ENCODE measurements at regions not wholly inside any gene's neighbourhood (a gene's known extent, or its start where the extent isn't known, plus 50 kb on each side); places are given as distances from the start of the nearest gene placed in this dataset.

DNA sequence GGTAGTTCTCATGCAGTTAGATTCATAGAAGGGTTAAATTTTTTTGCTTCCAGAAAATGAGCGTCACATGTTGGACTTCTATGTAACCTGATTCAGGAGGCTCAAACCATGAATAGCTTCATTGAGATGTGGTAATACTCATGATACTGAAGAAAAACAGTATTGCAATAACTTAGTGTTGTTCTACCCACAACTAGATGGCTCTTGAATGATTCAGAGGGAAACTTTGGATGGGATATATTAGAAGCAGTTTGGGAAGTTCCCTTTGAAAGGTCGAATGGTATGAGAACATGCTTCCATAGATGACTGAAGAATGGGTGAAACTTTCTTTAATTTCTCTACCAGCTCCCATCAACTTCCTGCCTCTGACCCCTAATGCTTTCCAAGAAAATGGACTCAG lies 211.7 kb upstream of the PTGFR start:
- no peaks in the 10 kb centered on the region for H3K9me3 Mint-ChIP-seq (ENCODE audit: unreplicated experiment)
- ChIA-PET POLR2A (interaction anchor here (0.6 to 2.3 kb wide), 10 partner anchors 8 to 341 kb away, joined by 3 to 8 read pairs (median 4); partner anchors contain the start of gene IFI44L), CTCF (interaction anchor here (0.9 to 1.3 kb wide), 3 partner anchors 55 to 148 kb away, joined by 3 to 4 read pairs (median 4); no protein-coding TSS in a partner anchor)
- no peaks in the 10 kb centered on the region for H3K27me3 Mint-ChIP-seq (ENCODE audit: insufficient read depth, unreplicated experiment)
- intact Hi-C loops (cut with micrococcal nuclease), result loop anchor here (5.0 kb wide), 1 partner anchor 328 kb away; no protein-coding TSS in a partner anchor
- DNase-seq (ENCODE audit: unreplicated experiment), result peak; percentile 92
- H3K27ac Mint-ChIP-seq (ENCODE audit: low read depth, unreplicated experiment), result peak overlapping the region; percentile 73
- peaks cover 7% of the 10 kb centered on the region for H3K36me3 Mint-ChIP-seq (ENCODE audit: insufficient read depth, unreplicated experiment)
- TF ChIP-seq, protein P1, sequence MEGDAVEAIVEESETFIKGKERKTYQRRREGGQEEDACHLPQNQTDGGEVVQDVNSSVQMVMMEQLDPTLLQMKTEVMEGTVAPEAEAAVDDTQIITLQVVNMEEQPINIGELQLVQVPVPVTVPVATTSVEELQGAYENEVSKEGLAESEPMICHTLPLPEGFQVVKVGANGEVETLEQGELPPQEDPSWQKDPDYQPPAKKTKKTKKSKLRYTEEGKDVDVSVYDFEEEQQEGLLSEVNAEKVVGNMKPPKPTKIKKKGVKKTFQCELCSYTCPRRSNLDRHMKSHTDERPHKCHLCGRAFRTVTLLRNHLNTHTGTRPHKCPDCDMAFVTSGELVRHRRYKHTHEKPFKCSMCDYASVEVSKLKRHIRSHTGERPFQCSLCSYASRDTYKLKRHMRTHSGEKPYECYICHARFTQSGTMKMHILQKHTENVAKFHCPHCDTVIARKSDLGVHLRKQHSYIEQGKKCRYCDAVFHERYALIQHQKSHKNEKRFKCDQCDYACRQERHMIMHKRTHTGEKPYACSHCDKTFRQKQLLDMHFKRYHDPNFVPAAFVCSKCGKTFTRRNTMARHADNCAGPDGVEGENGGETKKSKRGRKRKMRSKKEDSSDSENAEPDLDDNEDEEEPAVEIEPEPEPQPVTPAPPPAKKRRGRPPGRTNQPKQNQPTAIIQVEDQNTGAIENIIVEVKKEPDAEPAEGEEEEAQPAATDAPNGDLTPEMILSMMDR (IDR thresholded peaks at IDR 0.05; ENCODE audit: unreplicated experiment), result no peak
- BruUV-seq (replicated peaks), result no TSS peak
- no peak overlapping the region for H3K4me3 Mint-ChIP-seq (ENCODE audit: unreplicated experiment)
- H3K4me1 Mint-ChIP-seq (ENCODE audit: insufficient read depth, unreplicated experiment), result peaks cover 58% of the 10 kb centered on the region

DNA sequence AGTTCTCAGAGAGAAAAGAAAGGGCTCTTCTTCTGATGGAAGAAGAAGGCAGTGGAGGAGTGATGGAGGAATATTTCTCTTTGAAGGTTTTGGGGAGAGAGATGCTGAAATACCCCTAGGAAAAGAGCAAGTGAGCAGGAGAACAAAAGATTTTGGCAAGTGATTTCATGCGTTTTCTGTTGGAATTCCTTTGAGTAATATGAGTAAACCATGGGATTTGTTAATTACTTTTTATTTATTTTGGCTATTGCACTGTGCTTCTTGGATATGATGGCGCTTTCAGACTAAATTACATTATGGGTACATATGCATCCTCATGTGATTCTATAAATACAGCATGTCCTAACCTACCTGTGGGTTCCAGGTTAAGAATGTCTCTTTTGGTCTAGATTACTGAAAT lies 210.1 kb upstream of the PTGFR start:
- Mint-ChIP-seq H3K27ac (ENCODE audit: low read depth, unreplicated experiment) (peak overlapping the region; percentile 73), H3K9me3 (ENCODE audit: unreplicated experiment) (no peaks in the 10 kb centered on the region), H3K4me3 (ENCODE audit: unreplicated experiment) (no peak overlapping the region), H3K27me3 (ENCODE audit: insufficient read depth, unreplicated experiment) (no peaks in the 10 kb centered on the region), H3K4me1 (ENCODE audit: insufficient read depth, unreplicated experiment) (peaks cover 45% of the 10 kb centered on the region), H3K36me3 (ENCODE audit: insufficient read depth, unreplicated experiment) (peaks cover 7% of the 10 kb centered on the region)
- CTCF ChIA-PET, result no interaction called here
- POLR2A ChIA-PET, result interaction anchor here (0.9 to 2.3 kb wide), 4 partner anchors 23 to 113 kb away, joined by 3 to 8 read pairs (median 4); no protein-coding TSS in a partner anchor
- TF ChIP-seq, protein P1 (IDR thresholded peaks at IDR 0.05; ENCODE audit: unreplicated experiment), result no peak
- intact Hi-C loops (cut with micrococcal nuclease), result no loop called here
- DNase-seq (ENCODE audit: unreplicated experiment), result peak; percentile 68
- no TSS peak for BruUV-seq (replicated peaks)

DNA sequence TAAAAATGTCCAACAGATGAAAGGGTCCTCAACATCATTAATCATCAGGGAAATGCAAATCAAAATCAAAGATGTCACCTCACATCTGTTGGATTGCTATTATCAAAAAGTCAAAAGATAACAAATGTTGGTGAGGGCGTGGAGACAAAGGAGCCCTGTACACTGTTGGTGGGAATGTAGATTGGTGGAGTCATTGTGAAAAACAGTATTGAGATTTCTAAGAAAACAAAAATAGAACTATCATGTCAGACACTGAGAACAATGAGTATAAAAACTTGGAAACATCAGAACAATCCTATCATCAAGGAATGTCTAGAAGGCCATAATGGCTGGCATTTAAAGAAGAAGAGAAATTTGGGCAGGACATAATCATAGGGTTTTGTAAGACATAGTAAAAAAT lies 209.2 kb upstream of the PTGFR start:
- Mint-ChIP-seq H3K4me3 (ENCODE audit: unreplicated experiment) (no peak overlapping the region), H3K9me3 (ENCODE audit: unreplicated experiment) (no peaks in the 10 kb centered on the region), H3K27me3 (ENCODE audit: insufficient read depth, unreplicated experiment) (no peaks in the 10 kb centered on the region), H3K4me1 (ENCODE audit: insufficient read depth, unreplicated experiment) (peaks cover 36% of the 10 kb centered on the region), H3K36me3 (ENCODE audit: insufficient read depth, unreplicated experiment) (peaks cover 7% of the 10 kb centered on the region), H3K27ac (ENCODE audit: low read depth, unreplicated experiment) (peak overlapping the region; percentile 73)
- ChIA-PET CTCF (no interaction called here), POLR2A (no interaction called here)
- no TSS peak for BruUV-seq (replicated peaks)
- no peak for DNase-seq (ENCODE audit: unreplicated experiment)
- intact Hi-C loops (cut with micrococcal nuclease), result no loop called here
- TF ChIP-seq, protein P1 (IDR thresholded peaks at IDR 0.05; ENCODE audit: unreplicated experiment), result no peak

DNA sequence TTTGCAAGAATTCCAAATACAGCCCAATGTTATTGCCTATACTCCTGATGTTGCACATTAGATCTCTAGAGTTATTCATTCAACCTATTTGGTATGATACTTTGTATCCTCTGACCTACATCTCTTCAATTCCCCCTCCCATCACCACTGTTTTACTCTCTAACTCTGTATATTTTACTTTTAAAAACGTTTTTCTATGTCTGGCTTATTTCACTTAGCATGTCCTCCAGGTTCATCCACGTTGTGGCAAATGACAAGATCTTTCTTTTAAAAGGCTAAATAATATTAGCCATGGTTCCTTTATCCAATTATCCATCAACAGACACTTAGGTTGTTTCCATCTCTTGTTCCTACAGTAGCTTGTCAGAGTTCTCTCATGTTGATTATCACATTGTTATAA lies 207.1 kb upstream of the PTGFR start:
- intact Hi-C loops (cut with micrococcal nuclease), result no loop called here
- Mint-ChIP-seq H3K4me1 (ENCODE audit: insufficient read depth, unreplicated experiment) (peaks cover 18% of the 10 kb centered on the region), H3K27me3 (ENCODE audit: insufficient read depth, unreplicated experiment) (no peaks in the 10 kb centered on the region), H3K4me3 (ENCODE audit: unreplicated experiment) (no peak overlapping the region), H3K9me3 (ENCODE audit: unreplicated experiment) (peaks cover 4% of the 10 kb centered on the region), H3K36me3 (ENCODE audit: insufficient read depth, unreplicated experiment) (peaks cover 7% of the 10 kb centered on the region), H3K27ac (ENCODE audit: low read depth, unreplicated experiment) (no peak overlapping the region)
- ChIA-PET POLR2A (no interaction called here), CTCF (no interaction called here)
- TF ChIP-seq, protein P1 (IDR thresholded peaks at IDR 0.05; ENCODE audit: unreplicated experiment), result no peak
- no peak for DNase-seq (ENCODE audit: unreplicated experiment)
- no TSS peak for BruUV-seq (replicated peaks)
